ENCODE measurements at regions not wholly inside any gene's neighbourhood (a gene's known extent, or its start where the extent isn't known, plus 50 kb on each side); places are given as distances from the start of the nearest gene placed in this dataset.

- TF ChIP-seq CTCF (conservative IDR thresholded peaks at IDR 0.05 in 1 of 2, IDR thresholded peaks at IDR 0.05 in 1 of 2; ENCODE audit: extremely low read depth in 1 of 2, insufficient read depth in 1 of 2, low read depth in 1 of 2, low read length in 2 of 2) (no peak), EZH2 (IDR thresholded peaks at IDR 0.05; ENCODE audit: borderline replicate concordance, low read length) (no peak)
These were observed 180.2 kb upstream of the FSTL5 start for GRCh38 chr4:162343967-162344366.
